ENCODE measurements at regions not wholly inside any gene's neighbourhood (a gene's known extent, or its start where the extent isn't known, plus 50 kb on each side); places are given as distances from the start of the nearest gene placed in this dataset.

- TF ChIP-seq CTCF (conservative IDR thresholded peaks at IDR 0.05), result no peak
- Mint-ChIP-seq H3K9me3 (no peaks in the 10 kb centered on the region), H3K36me3 (no peaks in the 10 kb centered on the region), H3K27ac (no peak overlapping the region), H3K27me3 (peaks cover 3% of the 10 kb centered on the region), H3K4me3 (no peak overlapping the region), H3K4me1 (ENCODE audit: unreplicated experiment) (no peaks in the 10 kb centered on the region)
- no peak for DNase-seq (ENCODE audit: extremely low spot score, unreplicated experiment)
Measured at GRCh38 chr20:19079536-19080299, 132.7 kb upstream of the SLC24A3 start.

GRCh38 chr20:19081937-19082336 lies 130.5 kb upstream of the SLC24A3 start:
- no peaks in the 10 kb centered on the region for H3K4me1 Mint-ChIP-seq (ENCODE audit: unreplicated experiment)
- H3K4me3 Mint-ChIP-seq, result no peak overlapping the region
- no peak overlapping the region for H3K27ac Mint-ChIP-seq
- no peak for TF ChIP-seq CTCF (conservative IDR thresholded peaks at IDR 0.05)
- H3K27me3 Mint-ChIP-seq, result no peaks in the 10 kb centered on the region
- no peaks in the 10 kb centered on the region for H3K9me3 Mint-ChIP-seq
- DNase-seq (ENCODE audit: extremely low spot score, unreplicated experiment), result no peak
- H3K36me3 Mint-ChIP-seq, result no peaks in the 10 kb centered on the region

GRCh38 chr20:19083136-19083621 lies 129.3 kb upstream of the SLC24A3 start:
- no peak for DNase-seq (ENCODE audit: extremely low spot score, unreplicated experiment)
- H3K27me3 Mint-ChIP-seq, result no peaks in the 10 kb centered on the region
- no peaks in the 10 kb centered on the region for H3K4me1 Mint-ChIP-seq (ENCODE audit: unreplicated experiment)
- no peak for TF ChIP-seq CTCF (conservative IDR thresholded peaks at IDR 0.05)
- no peak overlapping the region for H3K4me3 Mint-ChIP-seq
- no peaks in the 10 kb centered on the region for H3K9me3 Mint-ChIP-seq
- no peak overlapping the region for H3K27ac Mint-ChIP-seq
- no peaks in the 10 kb centered on the region for H3K36me3 Mint-ChIP-seq

- no peaks in the 10 kb centered on the region for H3K36me3 Mint-ChIP-seq
- H3K9me3 Mint-ChIP-seq, result no peaks in the 10 kb centered on the region
- TF ChIP-seq CTCF (conservative IDR thresholded peaks at IDR 0.05), result no peak
- no peak overlapping the region for H3K4me3 Mint-ChIP-seq
- H3K27ac Mint-ChIP-seq, result no peak overlapping the region
- H3K27me3 Mint-ChIP-seq, result no peaks in the 10 kb centered on the region
- DNase-seq (ENCODE audit: extremely low spot score, unreplicated experiment), result no peak
- H3K4me1 Mint-ChIP-seq (ENCODE audit: unreplicated experiment), result no peaks in the 10 kb centered on the region
Measured at GRCh38 chr20:19090332-19090731, 122.1 kb upstream of the SLC24A3 start.

GRCh38 chr20:19094959-19095541 lies 117.4 kb upstream of the SLC24A3 start:
- TF ChIP-seq CTCF (conservative IDR thresholded peaks at IDR 0.05), result no peak
- Mint-ChIP-seq H3K4me3 (no peak overlapping the region), H3K27ac (no peak overlapping the region), H3K27me3 (no peaks in the 10 kb centered on the region), H3K9me3 (no peaks in the 10 kb centered on the region), H3K4me1 (ENCODE audit: unreplicated experiment) (no peaks in the 10 kb centered on the region), H3K36me3 (no peaks in the 10 kb centered on the region)
- DNase-seq (ENCODE audit: extremely low spot score, unreplicated experiment), result no peak
